NCI-H2107 treated with DMSO at 0.1 percent for 48 hours (cell line): ENCODE measurements at regions not wholly inside any gene's neighbourhood (a gene's known extent, or its start where the extent isn't known, plus 50 kb on each side); places are given as distances from the start of the nearest gene placed in this dataset.

Experiments used
- DNase-seq: peaks from one replicate; lab custom pipeline; 2025; ENCODE audit not compliant: unreplicated experiment; lab: John Stamatoyannopoulos, UW

- no peak for DNase-seq
Measured at GRCh38 chr11:122183933-122184332, 67.9 kb upstream of the BLID start.

DNA sequence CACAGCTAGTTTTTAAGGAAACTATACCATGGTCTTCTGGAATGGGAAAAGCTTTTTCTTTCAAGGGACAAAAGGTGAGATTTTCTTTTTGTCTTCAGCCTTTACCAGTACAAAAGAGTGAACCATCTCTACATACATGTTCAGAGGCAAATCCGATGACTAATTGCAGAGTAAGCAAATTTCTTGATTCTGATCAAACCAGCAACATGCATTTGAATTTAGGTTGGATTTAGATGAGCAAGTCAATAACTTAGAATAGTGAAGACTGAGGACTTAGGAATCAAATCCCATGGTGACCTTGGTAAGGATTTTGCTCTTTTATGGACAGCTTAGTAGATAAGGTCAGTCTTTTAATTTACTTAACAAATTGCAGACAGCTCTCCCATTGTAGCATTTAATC lies 65.9 kb upstream of the BLID start:
- DNase-seq: no peak

DNA sequence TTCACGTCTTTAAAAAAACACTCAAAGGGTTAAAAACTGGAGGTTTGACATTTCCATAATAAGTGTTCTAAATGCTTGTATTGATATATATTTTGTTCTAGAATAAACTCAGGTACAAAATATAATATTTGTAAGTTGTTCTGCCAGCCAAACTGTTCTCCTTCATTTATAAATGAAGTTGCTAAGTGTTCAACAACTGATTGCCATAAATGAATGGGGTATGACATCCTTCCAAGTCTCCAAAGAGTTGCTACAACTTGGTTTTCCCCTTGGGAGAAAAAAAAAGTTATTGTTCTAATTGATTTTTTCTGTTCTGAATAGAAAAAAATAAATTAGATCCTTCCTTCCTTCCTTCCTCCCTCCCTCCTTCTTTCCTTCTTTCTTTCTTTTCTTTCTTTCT lies 65.4 kb upstream of the BLID start:
- DNase-seq: no peak

GRCh38 chr11:122179961-122180834 lies 64.2 kb upstream of the BLID start:
- DNase-seq: no peak

DNA sequence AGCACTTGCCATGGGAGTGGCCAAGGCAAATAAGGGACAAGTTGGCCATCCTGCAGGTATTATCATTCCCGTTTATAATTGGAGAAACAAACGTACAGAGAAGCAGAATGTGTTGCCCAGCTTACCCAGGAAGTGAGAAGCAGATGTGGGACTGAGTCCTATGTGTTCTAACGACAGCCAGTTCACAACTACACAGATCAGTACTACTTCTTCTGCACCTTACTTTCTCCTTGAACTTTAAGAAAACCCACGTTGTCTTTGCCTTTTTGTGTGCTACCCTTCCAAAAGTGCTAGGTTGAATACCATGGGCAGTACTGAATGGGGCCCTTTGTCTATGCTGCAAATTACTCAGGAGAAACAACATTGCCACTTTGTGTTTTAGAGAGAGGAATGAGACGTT lies 62.8 kb upstream of the BLID start:
- DNase-seq: no peak

- DNase-seq: no peak
Measured at GRCh38 chr11:122177238-122177637, 61.2 kb upstream of the BLID start.

- DNase-seq: no peak
Measured at GRCh38 chr11:122176651-122177050, 60.6 kb upstream of the BLID start.

DNA sequence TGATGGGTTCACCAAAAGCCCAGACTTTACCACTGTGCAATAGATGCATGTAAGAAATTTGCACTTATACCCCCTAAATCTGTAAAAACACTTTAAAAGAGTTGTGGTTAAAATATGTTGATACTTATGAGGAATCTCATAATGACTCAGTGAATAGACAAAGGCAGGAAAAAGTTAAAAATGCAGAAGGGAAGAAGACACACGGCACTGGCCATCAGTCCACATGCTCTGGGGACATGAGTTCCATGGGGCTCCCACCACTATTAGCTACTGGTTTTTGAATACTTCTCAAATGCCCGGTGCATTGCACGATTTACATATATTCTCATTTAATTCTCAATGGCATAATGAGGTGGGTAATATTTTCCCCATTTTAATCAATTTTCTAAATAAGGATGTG lies 59.3 kb upstream of the BLID start:
- no peak for DNase-seq

DNA sequence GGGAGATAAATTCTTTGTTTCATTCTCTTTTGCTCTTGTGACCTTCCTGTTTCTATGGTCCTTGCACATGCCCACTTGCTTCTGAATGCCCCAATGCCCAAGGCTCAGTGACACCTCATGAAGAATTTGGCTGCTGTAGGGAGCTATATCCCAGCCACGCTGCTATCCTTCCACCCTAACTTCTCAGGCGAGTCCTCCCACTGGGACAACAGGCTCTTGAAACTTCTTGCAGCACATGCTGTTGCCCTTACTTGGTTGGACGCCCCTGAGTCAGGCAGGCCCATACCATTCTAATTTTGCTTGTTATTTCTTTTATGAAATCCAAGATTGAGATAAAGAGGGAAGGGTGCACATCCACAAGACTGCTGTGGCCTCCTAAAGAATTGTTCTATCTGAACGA lies 57.6 kb upstream of the BLID start:
- DNase-seq: no peak

- no peak for DNase-seq
Measured at GRCh38 chr11:122173074-122173450, 57.0 kb upstream of the BLID start.

GRCh38 chr11:122172352-122173073 lies 56.5 kb upstream of the BLID start:
- DNase-seq: no peak

- DNase-seq: no peak
Measured at GRCh38 chr11:122170815-122171475, 54.9 kb upstream of the BLID start.

GRCh38 chr11:122168218-122168617 lies 52.2 kb upstream of the BLID start:
- DNase-seq: no peak

- no peak for DNase-seq
Measured at GRCh38 chr11:122167100-122167499, 51.1 kb upstream of the BLID start.

- no peak for DNase-seq
Measured at GRCh38 chr11:122165607-122166371, 49.8 kb upstream of the BLID start.
